ENCODE measurements at regions not wholly inside any gene's neighbourhood (a gene's known extent, or its start where the extent isn't known, plus 50 kb on each side); places are given as distances from the start of the nearest gene placed in this dataset.

DNA sequence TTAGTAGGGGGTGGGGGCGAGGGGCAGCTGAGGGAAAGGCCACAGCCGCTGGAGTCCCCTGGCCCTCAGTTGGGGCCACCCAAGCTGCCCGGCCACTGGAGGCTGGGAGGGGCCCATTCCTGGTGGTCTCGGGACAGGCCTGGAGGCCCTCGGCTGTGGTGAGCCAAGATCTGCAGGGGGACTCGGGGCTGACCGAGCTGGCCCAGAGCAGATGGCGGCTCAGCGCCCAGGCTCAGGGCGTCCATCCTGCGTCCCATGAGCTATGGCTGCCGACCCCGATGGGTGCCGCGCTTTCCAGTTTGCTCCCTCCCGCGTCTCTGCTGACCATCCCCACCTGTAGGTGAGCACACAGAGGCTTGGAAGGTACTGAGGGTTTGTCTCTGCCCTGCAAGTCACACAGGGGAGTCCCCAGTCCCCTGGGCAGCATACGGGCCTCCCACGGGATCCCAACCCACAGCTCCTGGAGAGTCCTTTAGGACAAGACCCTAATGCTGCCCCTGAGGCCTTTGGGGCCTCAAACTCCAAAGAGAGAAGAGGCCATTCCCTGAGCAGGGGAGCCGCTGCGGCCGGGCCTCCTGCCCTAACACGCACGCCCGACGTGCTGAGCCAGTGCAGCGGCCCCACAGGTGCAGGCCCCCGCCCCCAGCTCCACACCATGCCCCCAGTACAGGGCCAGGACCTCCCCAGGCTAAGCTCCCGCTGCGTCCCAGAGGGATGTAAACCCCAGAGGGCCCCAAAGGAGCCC lies 107.2 kb downstream of the MICALL2 start:
- TF ChIP-seq POLR2A (IDR thresholded peaks at IDR 0.05): no peak
- TF ChIP-seq, protein P1, sequence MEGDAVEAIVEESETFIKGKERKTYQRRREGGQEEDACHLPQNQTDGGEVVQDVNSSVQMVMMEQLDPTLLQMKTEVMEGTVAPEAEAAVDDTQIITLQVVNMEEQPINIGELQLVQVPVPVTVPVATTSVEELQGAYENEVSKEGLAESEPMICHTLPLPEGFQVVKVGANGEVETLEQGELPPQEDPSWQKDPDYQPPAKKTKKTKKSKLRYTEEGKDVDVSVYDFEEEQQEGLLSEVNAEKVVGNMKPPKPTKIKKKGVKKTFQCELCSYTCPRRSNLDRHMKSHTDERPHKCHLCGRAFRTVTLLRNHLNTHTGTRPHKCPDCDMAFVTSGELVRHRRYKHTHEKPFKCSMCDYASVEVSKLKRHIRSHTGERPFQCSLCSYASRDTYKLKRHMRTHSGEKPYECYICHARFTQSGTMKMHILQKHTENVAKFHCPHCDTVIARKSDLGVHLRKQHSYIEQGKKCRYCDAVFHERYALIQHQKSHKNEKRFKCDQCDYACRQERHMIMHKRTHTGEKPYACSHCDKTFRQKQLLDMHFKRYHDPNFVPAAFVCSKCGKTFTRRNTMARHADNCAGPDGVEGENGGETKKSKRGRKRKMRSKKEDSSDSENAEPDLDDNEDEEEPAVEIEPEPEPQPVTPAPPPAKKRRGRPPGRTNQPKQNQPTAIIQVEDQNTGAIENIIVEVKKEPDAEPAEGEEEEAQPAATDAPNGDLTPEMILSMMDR (IDR thresholded peaks at IDR 0.05): no peak

Data from right lobe of liver (tissue), 4 donors.